Small intestine (tissue), 7 donors: ENCODE measurements at regions not wholly inside any gene's neighbourhood (a gene's known extent, or its start where the extent isn't known, plus 50 kb on each side); places are given as distances from the start of the nearest gene placed in this dataset.

Experiments used
- DNase-seq, 2 donors: peaks; one replicate each; pipeline versions ENCODE4 v3.0.0 to v3.0.0-alpha.2; 2013
- FAIRE-seq: peaks from 2 replicates; lab custom pipeline; 2012; peaks lifted over from hg19 to GRCh38; lab: Jason Lieb, UNC
- H3K27ac ChIP-seq, 3 donors: one replicate each; pipeline ENCODE4 v1.5.1; 2013; ENCODE audit warnings: low read length in 2 of 3, mild to moderate bottlenecking in 2 of 3, control low read depth in 1 of 3, inconsistent platforms in 1 of 3, low read depth in 1 of 3, moderate library complexity in 1 of 3
- H3K27me3 ChIP-seq, 3 donors: one replicate each; pipeline ENCODE4 v1.6.1; 2013; ENCODE audit warnings: low read length in 3 of 3, inconsistent platforms in 1 of 3; ENCODE audit not compliant: control insufficient read depth in 3 of 3, insufficient read depth in 3 of 3
- H3K36me3 ChIP-seq, 3 donors: one replicate each; pipeline ENCODE4 v1.6.1; 2013; ENCODE audit warnings: low read length in 3 of 3, inconsistent platforms in 1 of 3, low read depth in 1 of 3, mild to moderate bottlenecking in 1 of 3, moderate library complexity in 1 of 3; ENCODE audit not compliant: control insufficient read depth in 3 of 3, insufficient read depth in 2 of 3
- H3K4me1 ChIP-seq, 3 donors: one replicate each; pipeline ENCODE4 v1.6.1; 2013; ENCODE audit warnings: low read length in 2 of 3, inconsistent platforms in 1 of 3, low read depth in 1 of 3, mild to moderate bottlenecking in 1 of 3, moderate library complexity in 1 of 3; ENCODE audit not compliant: control insufficient read depth in 3 of 3, insufficient read depth in 2 of 3
- H3K4me3 ChIP-seq, 3 donors: one replicate each; pipeline ENCODE4 v1.5.1; 2013; ENCODE audit warnings: low read length in 3 of 3, control low read depth in 1 of 3, inconsistent platforms in 1 of 3, low read depth in 1 of 3, mild to moderate bottlenecking in 1 of 3, moderate library complexity in 1 of 3
- H3K9me3 ChIP-seq, 2 donors: one replicate each; pipeline ENCODE4 v1.6.1; 2013; ENCODE audit warnings: low read depth in 1 of 2, low read length in 1 of 2; ENCODE audit not compliant: control insufficient read depth in 2 of 2, insufficient read depth in 1 of 2
- WGBS, 3 donors: extraction: QIAGEN DNeasy Blood & Tissue Kit; methylation state at CpG; one replicate each; pipeline ENCODE4 v1.1.7; 2013; 5-methylcytosine and 5-hydroxymethylcytosine counted together
- donor health status: healthy with polysubstance abuse.
- donor health status: control.
- donor health status: control.
- donor health status: Bipolar disorder and iron deficiency.
- donor health status: healthy.

DNA sequence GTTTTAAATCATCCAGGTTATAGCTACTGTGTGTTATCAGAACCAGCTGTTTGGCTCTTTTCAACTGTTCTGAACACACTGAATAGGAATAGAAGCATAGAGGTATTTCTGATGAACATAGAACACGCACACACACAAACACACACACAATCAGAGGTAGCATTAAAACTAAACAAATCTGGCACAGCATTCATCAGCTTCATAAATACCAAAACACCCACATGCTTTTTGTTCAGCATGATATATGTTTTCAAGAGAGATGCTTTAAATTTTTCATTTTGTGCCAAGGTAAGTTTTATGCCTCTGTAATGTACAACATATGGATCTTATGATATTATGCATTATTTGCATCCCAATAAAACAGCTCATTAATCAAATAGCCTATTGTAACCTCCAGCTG, 208.6 kb downstream of the GALC start:
- H3K27me3 ChIP-seq: no peaks in the 10 kb centered on the region
- H3K9me3 ChIP-seq: peaks cover 0 to 8% of the 10 kb centered on the region in 2 donors
- 52 to 63% (median 62%) methylated on average over 1 of the region's 1 CpG for whole genome bisulfite sequencing, 3 donors
- H3K4me3 ChIP-seq: no peak overlapping the region
- FAIRE-seq (no peak), DNase-seq (no peak)
- no peak overlapping the region for H3K27ac ChIP-seq
- no peaks in the 10 kb centered on the region for H3K36me3 ChIP-seq
- H3K4me1 ChIP-seq: no peaks in the 10 kb centered on the region

DNA sequence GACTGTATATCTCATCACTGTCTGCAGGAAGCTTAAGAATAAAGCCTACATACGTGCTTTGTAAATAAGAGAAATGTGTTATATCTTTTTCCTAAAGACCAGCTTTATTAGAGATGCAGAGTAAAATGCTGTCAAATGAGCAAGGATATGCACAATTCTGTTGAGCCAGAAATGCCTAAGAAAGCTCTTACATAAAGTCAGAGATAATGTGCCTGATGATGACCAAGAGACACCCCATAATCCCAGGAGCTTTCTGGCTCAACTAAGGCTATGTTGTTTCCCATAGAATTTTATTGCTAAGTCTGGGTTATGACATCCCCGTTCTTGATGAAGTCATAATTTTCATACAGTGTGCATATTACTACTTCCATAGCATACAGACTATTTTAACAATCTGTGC, 209.9 kb downstream of the GALC start:
- no peaks in the 10 kb centered on the region for H3K36me3 ChIP-seq
- no peak for FAIRE-seq
- peaks cover 0 to 8% of the 10 kb centered on the region in 2 donors for H3K9me3 ChIP-seq
- H3K27me3 ChIP-seq: no peaks in the 10 kb centered on the region
- no peak overlapping the region for H3K4me3 ChIP-seq
- no peak overlapping the region for H3K27ac ChIP-seq
- 75 to 90% (median 78%) methylated on average over 2 of the region's 2 CpGs for WGBS, 3 donors
- H3K4me1 ChIP-seq: no peaks in the 10 kb centered on the region
- DNase-seq: no peak

DNA sequence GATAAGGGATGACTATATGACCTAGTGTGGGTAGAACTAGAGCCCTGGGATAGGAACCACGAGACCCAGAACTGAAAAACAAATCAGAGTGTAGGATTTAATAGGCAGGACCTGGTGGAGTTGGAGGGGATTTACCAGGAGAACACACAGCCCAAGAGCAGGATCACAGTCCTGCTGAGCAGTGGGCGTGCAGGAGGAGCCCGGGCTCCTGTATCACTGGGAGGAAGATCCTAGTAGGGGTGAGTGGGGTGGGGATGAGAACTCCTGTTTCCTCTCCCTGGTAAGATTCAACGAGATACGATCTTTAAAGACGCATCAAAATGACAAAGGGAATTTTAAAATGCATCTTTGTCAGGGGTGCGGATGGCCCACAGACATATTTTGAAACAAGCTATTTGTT, 220.1 kb downstream of the GALC start:
- Histone ChIP-seq H3K36me3 (no peaks in the 10 kb centered on the region), H3K4me3 (no peak overlapping the region), H3K27me3 (no peaks in the 10 kb centered on the region), H3K27ac (no peak overlapping the region), H3K4me1 (no peaks in the 10 kb centered on the region), H3K9me3 (peaks cover 0 to 5% of the 10 kb centered on the region in 2 donors)
- WGBS, 3 donors: 65 to 73% (median 71%) methylated on average over 7 of the region's 7 CpGs
- DNase-seq (no peak), FAIRE-seq (no peak)

DNA sequence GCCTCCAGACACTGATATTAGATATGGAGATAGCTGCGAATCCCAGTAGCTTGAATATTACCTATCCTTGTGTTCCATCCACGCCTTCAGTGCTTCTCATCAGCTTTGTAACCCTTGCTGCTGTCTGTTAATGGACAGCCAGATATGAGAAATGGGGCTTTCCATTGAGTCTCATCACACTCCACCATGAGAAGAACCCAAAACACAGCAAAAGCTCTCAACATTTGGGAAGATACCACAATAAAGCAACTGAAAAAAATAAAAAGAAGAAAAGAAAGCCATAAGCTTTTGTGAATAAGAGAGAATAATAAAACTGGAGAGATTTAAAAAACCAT, 225.4 kb downstream of the GALC start:
- FAIRE-seq (no peak), DNase-seq (no peak)
- Histone ChIP-seq H3K4me3 (no peak overlapping the region), H3K36me3 (no peaks in the 10 kb centered on the region), H3K9me3 (peaks cover 0 to 5% of the 10 kb centered on the region in 2 donors), H3K27ac (no peak overlapping the region), H3K27me3 (no peaks in the 10 kb centered on the region), H3K4me1 (no peaks in the 10 kb centered on the region)
- 63 to 80% (median 70%) methylated on average over 2 of the region's 2 CpGs for whole genome bisulfite sequencing, 3 donors

DNA sequence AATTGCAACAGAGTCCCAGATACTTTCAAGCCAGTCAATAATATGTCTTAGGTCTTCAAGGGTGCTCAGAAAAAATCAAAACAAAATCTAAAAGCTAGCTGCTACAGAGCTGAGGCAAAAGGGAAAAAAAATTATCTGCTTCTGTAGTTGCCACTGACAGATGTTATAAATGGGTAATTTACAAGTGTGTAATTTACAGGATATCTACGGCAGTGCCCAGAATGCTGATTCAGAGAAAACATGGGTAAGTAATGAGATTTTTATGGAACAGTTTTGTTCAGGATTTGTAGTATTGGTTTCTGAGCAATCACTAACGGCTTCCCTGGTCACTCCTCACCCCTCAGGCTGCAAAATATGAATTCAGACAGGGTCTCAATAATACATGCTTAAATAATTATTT, 234.1 kb downstream of the GALC start:
- DNase-seq: no peak
- no peaks in the 10 kb centered on the region for H3K9me3 ChIP-seq

DNA sequence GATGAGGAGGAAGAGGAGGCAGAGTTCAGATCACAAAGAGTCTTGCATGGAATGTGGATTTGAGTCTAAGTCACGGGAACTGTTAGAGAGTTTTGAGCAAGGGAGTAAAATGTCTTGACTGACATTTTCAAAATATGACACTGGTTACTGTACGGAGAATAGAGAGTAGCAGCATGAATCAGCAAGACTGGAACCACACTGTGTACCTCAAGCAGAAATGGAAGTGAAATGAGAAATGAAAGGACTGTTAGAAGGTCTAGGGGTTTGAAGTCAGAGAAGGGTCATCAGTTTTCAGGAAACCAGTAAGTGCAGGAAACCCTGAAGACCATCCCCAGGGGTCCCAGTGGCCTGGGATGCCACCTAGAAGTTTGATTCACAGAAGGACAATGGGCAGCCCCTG, 236.3 kb downstream of the GALC start:
- Histone ChIP-seq H3K4me1 (no peaks in the 10 kb centered on the region), H3K9me3 (no peaks in the 10 kb centered on the region), H3K27ac (no peak overlapping the region), H3K4me3 (no peak overlapping the region), H3K36me3 (no peaks in the 10 kb centered on the region), H3K27me3 (no peaks in the 10 kb centered on the region)
- 77 to 78% (median 77%) methylated on average over 2 of the region's 2 CpGs for WGBS, 3 donors
- FAIRE-seq: no peak
- no peak for DNase-seq

More for the DNA sequence above, 234.1 kb downstream of the GALC start:
- Histone ChIP-seq H3K27me3 (no peaks in the 10 kb centered on the region), H3K4me3 (no peak overlapping the region), H3K36me3 (no peaks in the 10 kb centered on the region), H3K27ac (no peak overlapping the region), H3K4me1 (no peaks in the 10 kb centered on the region)
- 15 to 23% (median 20%) methylated on average over 2 of the region's 2 CpGs for WGBS, 3 donors
- no peak for FAIRE-seq

DNA sequence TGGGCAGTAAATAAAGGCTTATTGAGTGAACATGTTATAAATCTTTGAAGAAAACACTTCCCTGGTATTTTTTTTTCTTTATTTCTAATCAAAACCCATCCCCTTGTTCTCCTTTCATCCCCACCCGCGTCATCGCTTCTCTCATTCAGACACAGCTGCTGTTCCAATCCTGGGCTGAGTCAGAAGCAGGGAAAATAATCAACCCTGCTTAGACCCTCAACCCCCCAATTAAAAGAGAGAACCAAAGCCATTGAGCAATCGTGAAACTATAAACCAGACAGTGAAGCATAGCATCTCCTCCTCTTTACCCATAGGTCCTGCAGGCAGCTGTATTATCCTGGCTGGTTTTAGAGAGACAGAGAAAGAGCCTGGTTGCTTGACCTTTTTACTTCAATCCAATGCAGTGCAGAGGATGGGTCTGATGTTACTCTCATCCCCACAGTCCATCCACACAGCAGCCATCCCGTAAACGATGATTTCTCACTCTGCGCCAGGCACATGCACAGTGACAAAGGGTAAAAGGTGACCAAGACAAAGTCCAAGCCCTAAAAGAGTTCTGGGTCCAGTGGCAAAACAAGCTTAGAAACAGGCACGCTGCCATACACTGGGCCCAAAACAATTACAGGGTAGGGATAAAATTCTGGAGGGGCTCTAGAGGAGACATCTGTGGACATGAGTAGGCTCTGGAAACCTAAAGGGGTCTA, 238.3 kb downstream of the GALC start:
- Histone ChIP-seq H3K9me3 (no peaks in the 10 kb centered on the region), H3K27me3 (no peaks in the 10 kb centered on the region), H3K36me3 (no peaks in the 10 kb centered on the region), H3K27ac (no peak overlapping the region), H3K4me1 (no peaks in the 10 kb centered on the region), H3K4me3 (no peak overlapping the region)
- 81 to 86% (median 82%) methylated on average over 8 of the region's 8 CpGs for WGBS, 3 donors
- DNase-seq (no peak), FAIRE-seq (no peak)

DNA sequence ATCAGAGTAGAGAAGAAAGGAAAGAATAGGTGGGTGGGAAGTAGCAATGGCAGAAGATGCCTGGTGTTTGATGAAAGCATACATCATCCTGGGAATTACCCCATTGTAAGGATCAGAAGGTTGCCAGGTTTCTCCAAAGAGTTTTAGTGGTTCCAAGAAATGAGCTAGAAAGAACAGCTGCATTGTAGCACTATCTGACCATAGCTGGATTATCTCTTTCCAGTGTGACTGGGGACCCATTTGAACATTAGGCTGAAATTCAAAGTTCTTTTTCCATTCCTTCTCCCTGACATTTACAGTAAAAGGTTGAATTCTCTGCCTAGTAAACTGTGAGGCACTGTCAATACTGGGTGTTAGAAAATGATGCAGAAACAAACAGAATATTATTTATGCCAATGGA, 244.4 kb downstream of the GALC start:
- Histone ChIP-seq H3K4me3 (no peak overlapping the region), H3K27me3 (no peaks in the 10 kb centered on the region), H3K9me3 (no peaks in the 10 kb centered on the region), H3K27ac (no peak overlapping the region), H3K36me3 (no peaks in the 10 kb centered on the region), H3K4me1 (no peaks in the 10 kb centered on the region)
- FAIRE-seq (no peak), DNase-seq (no peak)

DNA sequence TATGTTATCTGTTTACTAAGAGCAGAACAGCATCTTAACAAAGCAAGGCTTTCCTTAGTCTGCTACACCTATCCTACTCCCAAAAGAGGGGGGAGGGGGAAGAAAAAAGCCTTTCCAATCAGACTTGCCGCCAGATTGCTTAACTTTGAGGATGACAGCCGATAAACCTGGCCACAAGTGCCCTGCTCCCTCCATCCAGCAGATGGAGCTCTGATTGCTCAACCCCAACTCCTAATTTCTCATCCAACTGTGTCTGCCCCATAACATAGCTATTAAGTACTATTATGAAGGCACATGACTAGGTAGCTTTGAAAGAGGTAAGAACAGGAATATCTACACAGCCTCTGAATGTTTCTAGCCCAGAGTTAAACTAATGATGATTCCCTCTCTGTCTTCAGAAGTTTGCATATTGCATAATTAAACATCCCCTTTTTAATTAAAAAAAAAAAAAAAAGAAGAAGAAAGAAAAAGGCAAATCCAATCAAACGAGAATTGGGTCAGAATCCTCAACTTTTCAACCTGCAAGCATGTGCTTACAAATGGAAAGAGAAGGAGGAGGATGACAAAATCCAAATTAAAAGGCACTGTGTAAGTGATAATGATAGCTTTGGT, 247.4 kb downstream of the GALC start:
- peak; percentile 15 to 30 for DNase-seq
- no peaks in the 10 kb centered on the region for H3K9me3 ChIP-seq
- WGBS, 3 donors: 13 to 25% (median 14%) methylated on average over 3 of the region's 3 CpGs
- H3K27ac ChIP-seq: no peak overlapping the region
- no peaks in the 10 kb centered on the region for H3K36me3 ChIP-seq
- H3K4me3 ChIP-seq: no peak overlapping the region
- FAIRE-seq: no peak
- H3K27me3 ChIP-seq: no peaks in the 10 kb centered on the region
- no peaks in the 10 kb centered on the region for H3K4me1 ChIP-seq
